ENCODE measurements at regions not wholly inside any gene's neighbourhood (a gene's known extent, or its start where the extent isn't known, plus 50 kb on each side); places are given as distances from the start of the nearest gene placed in this dataset.
"Not testable (repeated sequence)": the region's sequence is repeated elsewhere in the genome, so short reads cannot be mapped to it uniquely, and the experiment has no call there.

- not testable (repeated sequence) for DNase-seq (ENCODE audit: low read depth)
These were observed 109.2 kb upstream of the PTPN20 start for GRCh38 chr10:46802010-46802409.

GRCh38 chr10:46803082-46803481 is 108.1 kb upstream of the PTPN20 start:
- not testable (repeated sequence) for DNase-seq (ENCODE audit: low read depth)

- not testable (repeated sequence) for DNase-seq (ENCODE audit: low read depth)
These were observed 101.0 kb upstream of the PTPN20 start for GRCh38 chr10:46810222-46810621.

GRCh38 chr10:46816126-46816525 is 95.1 kb upstream of the PTPN20 start:
- DNase-seq (ENCODE audit: low read depth) = not testable (repeated sequence)

- not testable (repeated sequence) for DNase-seq (ENCODE audit: low read depth)
These were observed 70.7 kb upstream of the PTPN20 start for GRCh38 chr10:46840393-46841050.

GRCh38 chr10:46841051-46841593 is 70.1 kb upstream of the PTPN20 start:
- DNase-seq (ENCODE audit: low read depth) = not testable (repeated sequence)

GRCh38 chr10:46845194-46845593 is 66.0 kb upstream of the PTPN20 start:
- DNase-seq (ENCODE audit: low read depth) = not testable (repeated sequence)

GRCh38 chr10:46845640-46846039 is 65.6 kb upstream of the PTPN20 start:
- not testable (repeated sequence) for DNase-seq (ENCODE audit: low read depth)

- not testable (repeated sequence) for DNase-seq (ENCODE audit: low read depth)
These were observed 50.5 kb upstream of the PTPN20 start for GRCh38 chr10:46860753-46861152.

Data from ELR (cell line).